ENCODE measurements at regions not wholly inside any gene's neighbourhood (a gene's known extent, or its start where the extent isn't known, plus 50 kb on each side); places are given as distances from the start of the nearest gene placed in this dataset.

- no peak for DNase-seq
These were observed 629.8 kb upstream of the WWC1 start for GRCh38 chr5:167661605-167662004.

GRCh38 chr5:167664222-167664804 lies 627.1 kb upstream of the WWC1 start:
- no peak for DNase-seq

GRCh38 chr5:167665841-167666375 lies 625.5 kb upstream of the WWC1 start:
- DNase-seq, result no peak

- DNase-seq, result no peak
These were observed 620.3 kb upstream of the WWC1 start for GRCh38 chr5:167671176-167671575.

- DNase-seq, result no peak
These were observed 617.5 kb upstream of the WWC1 start for GRCh38 chr5:167673942-167674341.

GRCh38 chr5:167678481-167678880 lies 613.0 kb upstream of the WWC1 start:
- no peak for DNase-seq

GRCh38 chr5:167684251-167684650 lies 607.2 kb upstream of the WWC1 start:
- no peak for DNase-seq

- DNase-seq, result no peak
These were observed 602.9 kb upstream of the WWC1 start for GRCh38 chr5:167688341-167689130.

- DNase-seq, result no peak
These were observed 596.9 kb upstream of the WWC1 start for GRCh38 chr5:167694325-167695147.

GRCh38 chr5:167696558-167697314 lies 594.7 kb upstream of the WWC1 start:
- no peak for DNase-seq

GRCh38 chr5:167699432-167699831 lies 592.0 kb upstream of the WWC1 start:
- DNase-seq, result no peak

GRCh38 chr5:167701051-167701450 lies 590.4 kb upstream of the WWC1 start:
- DNase-seq, result no peak

GRCh38 chr5:167702014-167702413 lies 589.4 kb upstream of the WWC1 start:
- no peak for DNase-seq

GRCh38 chr5:167708449-167708848 lies 583.0 kb upstream of the WWC1 start:
- no peak for DNase-seq

GRCh38 chr5:167709625-167710024 lies 581.8 kb upstream of the WWC1 start:
- DNase-seq, result no peak

- DNase-seq, result no peak
These were observed 580.9 kb upstream of the WWC1 start for GRCh38 chr5:167710444-167711073.

GRCh38 chr5:167712986-167713585 lies 578.4 kb upstream of the WWC1 start:
- no peak for DNase-seq

GRCh38 chr5:167713896-167714295 lies 577.5 kb upstream of the WWC1 start:
- no peak for DNase-seq

GRCh38 chr5:167716126-167716775 lies 575.2 kb upstream of the WWC1 start:
- DNase-seq, result no peak

GRCh38 chr5:167720259-167720658 lies 571.2 kb upstream of the WWC1 start:
- DNase-seq, result no peak

- DNase-seq, result no peak
These were observed 570.7 kb upstream of the WWC1 start for GRCh38 chr5:167720676-167721260.
